GM23248 (cell line): ENCODE measurements at regions not wholly inside any gene's neighbourhood (a gene's known extent, or its start where the extent isn't known, plus 50 kb on each side); places are given as distances from the start of the nearest gene placed in this dataset.

Source experiments
- DNase-seq: peaks from one replicate; pipeline ENCODE4 v3.0.0-alpha.2; 2015
- H2AFZ ChIP-seq: fragments of 200-600 bp; sonication (generic); 2 replicates; pipeline ENCODE4 v1.6.1; 2016; ENCODE audit warnings: antibody characterized with exemption
- H3F3A ChIP-seq: fragments of 200-600 bp; sonication (generic); 2 replicates; pipeline ENCODE4 v1.6.1; 2016; ENCODE audit warnings: mild to moderate bottlenecking, antibody characterized with exemption, mixed run types; ENCODE audit not compliant: insufficient read depth
- H3K27ac ChIP-seq: fragments of 200-600 bp; sonication (generic); 2 replicates; pipeline ENCODE4 v1.5.1; 2016; ENCODE audit warnings: mild to moderate bottlenecking
- H3K27me3 ChIP-seq: fragments of 200-600 bp; sonication (generic); replicated peaks from 2 replicates; pipeline ENCODE4 v1.6.1; 2016; ENCODE audit warnings: mild to moderate bottlenecking; ENCODE audit not compliant: insufficient read depth
- H3K36me3 ChIP-seq: fragments of 200-600 bp; sonication (generic); 2 replicates; pipeline ENCODE4 v1.6.1; 2016; ENCODE audit warnings: low read depth, mild to moderate bottlenecking
- H3K4me1 ChIP-seq: fragments of 200-600 bp; sonication (generic); 2 replicates; pipeline ENCODE4 v1.6.1; 2016; ENCODE audit warnings: mild to moderate bottlenecking; ENCODE audit not compliant: insufficient read depth
- H3K4me2 ChIP-seq: fragments of 200-600 bp; sonication (generic); one replicate; pipeline ENCODE4 v1.6.1; 2016; ENCODE audit warnings: mild to moderate bottlenecking; ENCODE audit not compliant: unreplicated experiment
- H3K4me3 ChIP-seq: fragments of 200-600 bp; sonication (generic); 2 replicates; pipeline ENCODE4 v1.5.1; 2016; ENCODE audit warnings: mild to moderate bottlenecking
- H3K79me2 ChIP-seq: fragments of 200-600 bp; sonication (generic); 2 replicates; pipeline ENCODE4 v1.6.1; 2016; ENCODE audit warnings: mild to moderate bottlenecking; ENCODE audit not compliant: insufficient read depth
- H3K9ac ChIP-seq: fragments of 200-600 bp; sonication (generic); 2 replicates; pipeline ENCODE4 v1.6.1; 2016; ENCODE audit warnings: mild to moderate bottlenecking
- H3K9me2 ChIP-seq: fragments of 200-600 bp; sonication (generic); 2 replicates; pipeline ENCODE4 v1.6.1; 2016; ENCODE audit warnings: mixed run types, mild to moderate bottlenecking, moderate library complexity; ENCODE audit not compliant: insufficient read depth
- H3K9me3 ChIP-seq: fragments of 200-600 bp; sonication (generic); one replicate; pipeline ENCODE4 v1.6.1; 2017; ENCODE audit warnings: low read depth
- H4K20me1 ChIP-seq: fragments of 200-600 bp; sonication (generic); 2 replicates; pipeline ENCODE4 v1.6.0; 2016; ENCODE audit not compliant: insufficient read depth
- EZH2 ChIP-seq: fragments of 200-600 bp; sonication (generic); IDR thresholded peaks from 2 replicates; pipeline ENCODE4 v1.6.1; 2018; ENCODE audit warnings: antibody characterized with exemption, mild to moderate bottlenecking; ENCODE audit not compliant: insufficient read depth, poor library complexity, severe bottlenecking
- EZH2phosphoT487 ChIP-seq: fragments of 200-600 bp; sonication (generic); IDR thresholded peaks from 2 replicates; pipeline ENCODE4 v1.6.1; 2018; ENCODE audit warnings: antibody characterized with exemption, moderate library complexity, mild to moderate bottlenecking, low read depth; ENCODE audit not compliant: insufficient read depth
- WGBS, 2 experiments: methylation state at CpG; one replicate each; pipeline ENCODE4 v1.1.6; 2015 to 2017; ENCODE audit warnings: low lambda C conversion rate in 2 of 2, low coverage in 1 of 2; ENCODE audit errors: missing lambda C conversion rate in 2 of 2; 5-methylcytosine and 5-hydroxymethylcytosine counted together
- in situ Hi-C: fragments of 300-500 bp; cut with MboI; formaldehyde crosslinking; loops from 2 replicates; pipeline ENCODE4 v1.15.0; 2020

DNA sequence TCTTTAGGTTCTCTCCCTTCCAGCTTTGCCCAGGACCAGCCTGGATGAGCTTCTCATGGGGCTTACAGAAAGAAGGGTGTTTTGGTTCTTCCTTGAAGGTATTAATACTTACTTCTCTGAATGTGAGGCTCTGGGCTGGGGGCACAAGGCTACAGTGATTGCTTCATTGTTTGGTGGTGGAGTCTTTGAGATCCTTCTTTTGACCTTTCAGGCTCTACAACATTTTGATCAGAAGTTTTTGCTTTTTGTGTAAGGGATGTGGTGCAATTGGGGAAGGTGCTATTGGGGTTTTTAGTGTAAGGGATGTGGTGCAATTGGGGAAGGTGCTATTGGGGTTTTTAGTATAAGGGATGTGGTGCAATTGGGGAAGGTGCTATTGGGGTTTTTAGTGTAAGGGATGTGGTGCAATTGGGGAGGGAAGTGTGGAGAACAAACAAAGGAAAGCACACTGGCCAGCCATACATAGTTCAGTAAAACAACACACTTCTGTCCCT, 103.6 kb upstream of the IVNS1ABP start:
- no peak for DNase-seq
- H2AFZ ChIP-seq: no peak overlapping the region
- in situ Hi-C loops: no loop called here
- H3K4me2 ChIP-seq: no peak overlapping the region
- no peaks in the 10 kb centered on the region for H3K36me3 ChIP-seq
- no peaks in the 10 kb centered on the region for H4K20me1 ChIP-seq
- no peaks in the 10 kb centered on the region for H3F3A ChIP-seq
- H3K4me3 ChIP-seq: no peak overlapping the region
- no peak overlapping the region for H3K9ac ChIP-seq
- no peaks in the 10 kb centered on the region for H3K79me2 ChIP-seq
- no peaks in the 10 kb centered on the region for H3K27me3 ChIP-seq
- H3K4me1 ChIP-seq: peaks cover 9% of the 10 kb centered on the region; the same call in 1 of the 2 replicates
- no peaks in the 10 kb centered on the region for H3K9me2 ChIP-seq
- H3K27ac ChIP-seq: no peak overlapping the region
- TF ChIP-seq EZH2phosphoT487 (no peak), EZH2 (no peak)
- H3K9me3 ChIP-seq: no peaks in the 10 kb centered on the region

DNA sequence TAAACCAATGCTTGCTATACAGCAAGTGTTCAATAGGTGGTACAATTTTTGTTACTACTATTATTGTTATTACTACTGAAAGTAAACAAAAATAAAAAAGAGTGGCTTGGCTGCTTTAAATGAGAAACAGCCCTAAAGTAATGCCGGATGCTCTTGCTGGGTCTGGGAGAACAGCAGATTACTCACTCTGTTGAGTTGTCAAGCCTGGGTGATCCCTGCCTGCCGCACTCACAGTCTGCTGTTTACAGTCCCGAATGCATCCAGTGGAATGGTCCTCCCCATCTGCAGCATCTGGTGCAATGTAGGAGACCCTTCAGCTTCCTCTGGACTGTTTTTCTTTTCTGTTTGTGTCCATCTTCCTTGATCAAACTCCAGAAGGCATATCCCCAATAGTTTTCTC, 102.7 kb upstream of the IVNS1ABP start:
- peak; percentile 60 for DNase-seq
- H3K9me3 ChIP-seq: no peaks in the 10 kb centered on the region
- no peaks in the 10 kb centered on the region for H4K20me1 ChIP-seq
- H3K4me2 ChIP-seq: no peak overlapping the region
- no peak overlapping the region for H3K4me3 ChIP-seq
- 31 to 33% methylated on average over 3 of the region's 3 CpGs for WGBS, 2 experiments
- no peaks in the 10 kb centered on the region for H3K27me3 ChIP-seq
- no peak overlapping the region for H3K27ac ChIP-seq
- peak overlapping the region; percentile 43; the same call in 1 of the 2 replicates for H2AFZ ChIP-seq
- no peaks in the 10 kb centered on the region for H3K9me2 ChIP-seq
- H3K36me3 ChIP-seq: no peaks in the 10 kb centered on the region
- H3K4me1 ChIP-seq: peaks cover 9% of the 10 kb centered on the region; the same call in 1 of the 2 replicates
- TF ChIP-seq EZH2: no peak
- no peak for TF ChIP-seq EZH2phosphoT487
- no peaks in the 10 kb centered on the region for H3F3A ChIP-seq
- H3K79me2 ChIP-seq: no peaks in the 10 kb centered on the region
- H3K9ac ChIP-seq: no peak overlapping the region
- in situ Hi-C loops: no loop called here

DNA sequence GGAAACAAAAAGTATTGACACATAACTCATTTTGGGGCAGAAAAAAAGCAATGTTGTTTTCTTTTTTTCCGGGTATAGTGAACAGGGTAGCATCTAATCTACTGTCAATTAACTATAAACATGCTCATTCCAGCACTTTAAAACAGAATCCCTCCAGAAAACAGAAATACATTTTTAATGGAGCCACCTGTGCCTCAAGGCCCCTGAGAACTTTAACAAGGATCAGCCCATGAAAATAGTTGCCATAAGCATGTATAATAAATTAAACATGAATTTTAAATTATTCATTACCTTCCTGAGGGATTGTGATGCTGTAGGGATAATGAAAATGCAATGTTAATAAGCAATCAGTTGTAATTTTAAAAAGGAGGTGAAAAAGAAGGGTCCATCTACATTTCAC, 101.4 kb upstream of the IVNS1ABP start:
- Histone ChIP-seq H3K9me2 (no peaks in the 10 kb centered on the region), H2AFZ (no peak overlapping the region), H4K20me1 (no peaks in the 10 kb centered on the region), H3K27ac (no peak overlapping the region), H3K9ac (no peak overlapping the region), H3K4me1 (peaks cover 9% of the 10 kb centered on the region; the same call in 1 of the 2 replicates), H3K79me2 (no peaks in the 10 kb centered on the region), H3F3A (no peaks in the 10 kb centered on the region), H3K36me3 (no peaks in the 10 kb centered on the region), H3K9me3 (no peaks in the 10 kb centered on the region), H3K4me2 (no peak overlapping the region), H3K27me3 (no peaks in the 10 kb centered on the region), H3K4me3 (no peak overlapping the region)
- no peak for DNase-seq
- no peak for TF ChIP-seq EZH2phosphoT487
- TF ChIP-seq EZH2: no peak
- WGBS, 2 experiments: 83 to 86% methylated on average over 1 of the region's 1 CpG
- in situ Hi-C loops: no loop called here

DNA sequence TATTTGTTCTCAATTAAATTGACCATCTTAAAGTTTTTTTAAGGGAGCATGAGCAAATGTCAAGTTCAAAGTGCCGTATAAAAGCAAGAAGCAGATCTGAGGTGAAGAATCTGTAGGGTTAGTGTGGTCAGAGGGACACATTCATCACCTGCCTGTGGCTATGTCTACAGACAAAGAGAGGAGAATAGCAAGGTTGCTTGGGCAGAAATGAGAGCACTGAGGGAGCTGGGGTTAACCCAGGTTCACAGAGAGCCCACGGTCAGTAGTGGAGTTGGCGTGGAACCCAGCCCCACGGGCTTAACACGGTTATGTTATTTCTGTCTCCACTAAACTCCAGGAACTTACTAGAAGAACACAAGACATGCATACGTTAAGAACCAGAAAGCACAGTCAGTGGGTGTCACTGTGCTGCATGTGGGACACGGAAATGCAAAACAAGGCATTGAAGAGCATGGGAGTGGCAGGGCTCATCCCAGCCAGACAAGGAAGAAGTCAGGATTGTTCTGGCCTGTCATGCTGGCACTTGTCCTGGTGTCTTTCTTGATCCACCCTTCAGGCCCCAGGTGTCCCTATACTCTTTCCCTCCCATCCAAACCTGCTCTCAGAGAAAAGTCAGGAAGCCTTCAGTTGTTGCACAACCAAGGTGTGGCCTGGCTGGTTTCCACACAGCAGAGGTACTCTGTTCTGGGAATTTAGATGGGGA, 95.5 kb upstream of the IVNS1ABP start:
- H3F3A ChIP-seq: peaks cover 11% of the 10 kb centered on the region; the same call in 1 of the 2 replicates
- H3K4me3 ChIP-seq: no peak overlapping the region
- no peak overlapping the region for H3K27ac ChIP-seq
- H4K20me1 ChIP-seq: no peaks in the 10 kb centered on the region
- no peak overlapping the region for H3K4me2 ChIP-seq
- H3K36me3 ChIP-seq: no peaks in the 10 kb centered on the region
- no peaks in the 10 kb centered on the region for H3K9me2 ChIP-seq
- H3K9ac ChIP-seq: no peak overlapping the region
- in situ Hi-C loops: no loop called here
- TF ChIP-seq EZH2phosphoT487 (no peak), EZH2 (no peak)
- 78 to 79% methylated on average over 7 of the region's 7 CpGs for WGBS, 2 experiments
- no peaks in the 10 kb centered on the region for H3K27me3 ChIP-seq
- no peak overlapping the region for H2AFZ ChIP-seq
- H3K9me3 ChIP-seq: no peaks in the 10 kb centered on the region
- H3K4me1 ChIP-seq: no peaks in the 10 kb centered on the region
- no peak for DNase-seq
- H3K79me2 ChIP-seq: no peaks in the 10 kb centered on the region
